HG03097 (cell line): ENCODE measurements at regions not wholly inside any gene's neighbourhood (a gene's known extent, or its start where the extent isn't known, plus 50 kb on each side); places are given as distances from the start of the nearest gene placed in this dataset.

Source experiments
- ATAC-seq: cut with Tn5 transposase; IDR thresholded peaks from one replicate; pipeline ENCODE4 v1.9.1; 2021; ENCODE audit not compliant: unreplicated experiment, low FRiP score

GRCh38 chr2:225158360-225158759 is 116.1 kb upstream of the DOCK10 start:
- no peak for ATAC-seq

DNA sequence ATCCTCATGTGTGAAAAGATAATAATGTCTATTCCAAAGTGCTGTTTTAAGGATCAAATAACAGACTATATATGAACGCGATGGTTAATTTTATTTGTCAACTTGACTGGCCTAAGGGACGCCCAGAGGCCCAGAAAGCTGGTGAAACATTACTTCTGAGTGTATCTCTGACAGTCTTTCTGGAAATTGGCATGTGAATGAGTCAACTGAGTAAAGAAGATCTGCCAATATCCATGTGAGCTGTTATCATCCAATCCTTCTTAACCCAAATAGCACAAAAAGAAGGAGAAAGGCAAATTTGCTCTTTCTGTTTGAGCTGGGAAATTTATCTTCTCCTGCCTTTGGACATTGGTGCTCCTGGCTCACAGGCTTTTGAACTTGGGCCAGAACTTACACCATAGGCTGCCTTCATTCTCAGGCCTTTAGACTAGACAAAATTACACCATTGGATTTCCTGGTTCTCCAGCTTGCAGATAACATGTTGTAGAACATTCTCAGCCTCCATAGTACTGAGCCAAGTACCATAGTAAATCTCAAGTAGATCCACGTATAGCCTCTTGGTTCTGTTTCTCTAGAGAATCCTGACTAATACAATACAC is 114.7 kb upstream of the DOCK10 start:
- no peak for ATAC-seq

DNA sequence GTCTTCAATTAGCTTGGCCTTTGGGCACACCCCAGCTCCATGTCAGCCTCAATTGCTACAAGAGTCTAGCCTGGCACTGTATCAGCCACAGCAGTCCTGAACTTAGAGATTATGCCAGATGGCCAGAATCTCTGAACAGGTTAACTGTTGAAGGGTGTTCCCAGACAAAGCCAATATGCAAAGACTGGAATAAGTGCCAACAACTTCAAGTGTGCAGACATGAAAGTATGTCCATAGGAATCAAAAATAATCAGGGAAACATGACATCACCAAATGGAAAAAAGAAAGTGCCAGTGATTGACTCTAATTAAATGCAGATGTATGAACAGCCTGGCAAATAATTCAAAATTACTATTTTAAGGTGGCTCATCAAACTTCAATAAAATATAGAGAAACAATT is 98.5 kb upstream of the DOCK10 start:
- ATAC-seq, result no peak

DNA sequence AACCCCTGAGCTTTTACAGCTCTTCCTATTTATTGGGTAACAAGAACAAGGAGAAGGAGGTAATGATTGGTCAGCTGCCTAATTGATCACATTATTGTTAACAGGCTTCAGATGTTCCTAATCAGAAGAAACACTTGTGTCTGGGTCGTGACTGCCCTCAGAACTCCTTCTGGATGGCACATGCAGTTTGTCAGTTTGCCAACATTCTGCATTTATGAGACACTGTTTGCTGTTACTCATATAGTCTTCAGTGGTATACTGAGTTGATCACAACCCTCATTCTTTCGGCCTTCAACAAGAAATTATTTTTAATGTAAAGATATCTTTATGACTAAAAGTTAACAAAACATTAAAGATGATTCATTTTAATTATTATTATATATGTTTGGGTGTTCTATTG is 95.7 kb upstream of the DOCK10 start:
- no peak for ATAC-seq

GRCh38 chr2:225136552-225136951 is 94.3 kb upstream of the DOCK10 start:
- ATAC-seq, result no peak

DNA sequence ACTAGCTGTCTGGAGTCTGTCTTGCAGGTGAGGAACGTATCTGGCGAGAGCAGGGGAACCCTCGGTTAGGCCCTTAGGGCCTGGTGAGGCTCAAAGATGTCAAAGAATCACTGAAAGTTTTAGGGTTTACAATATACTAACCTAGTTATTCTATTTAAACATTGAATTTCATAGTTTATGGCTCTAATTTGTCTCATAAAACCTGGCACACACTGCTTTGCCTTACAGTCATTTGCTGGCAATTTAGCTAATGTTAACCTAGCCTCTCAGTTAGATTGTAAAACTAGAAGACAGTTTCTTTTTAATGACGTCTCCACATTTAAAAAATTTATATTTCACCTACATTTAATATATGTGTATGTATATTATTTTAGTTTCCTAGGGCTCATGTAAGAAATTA is 89.6 kb upstream of the DOCK10 start:
- ATAC-seq, result no peak

GRCh38 chr2:225130093-225130492 is 87.8 kb upstream of the DOCK10 start:
- ATAC-seq, result no peak

GRCh38 chr2:225124311-225125017 is 82.2 kb upstream of the DOCK10 start:
- ATAC-seq, result no peak

- ATAC-seq, result no peak
These were observed 80.6 kb upstream of the DOCK10 start for GRCh38 chr2:225122583-225123486.

DNA sequence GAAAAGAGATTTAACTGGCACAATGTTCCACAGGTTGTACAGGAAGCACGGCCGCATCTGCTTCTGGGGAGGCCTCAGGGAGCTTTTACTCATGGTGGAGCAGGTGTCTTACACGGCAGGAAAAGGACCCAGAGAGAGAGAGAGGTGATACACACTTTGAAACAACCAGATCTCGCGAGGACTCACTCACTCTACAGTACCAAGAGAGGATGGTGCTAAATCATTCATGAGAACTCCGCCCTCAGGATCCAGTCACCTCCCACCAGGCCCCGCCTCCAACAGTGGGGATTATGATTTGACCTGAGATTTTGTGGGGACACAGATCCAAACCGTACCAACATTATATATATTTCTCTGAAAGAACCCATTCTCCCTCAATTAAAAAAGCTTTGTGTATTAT is 79.7 kb upstream of the DOCK10 start:
- no peak for ATAC-seq

- no peak for ATAC-seq
These were observed 77.9 kb upstream of the DOCK10 start for GRCh38 chr2:225120186-225120585.

- no peak for ATAC-seq
These were observed 74.9 kb upstream of the DOCK10 start for GRCh38 chr2:225117051-225117716.

DNA sequence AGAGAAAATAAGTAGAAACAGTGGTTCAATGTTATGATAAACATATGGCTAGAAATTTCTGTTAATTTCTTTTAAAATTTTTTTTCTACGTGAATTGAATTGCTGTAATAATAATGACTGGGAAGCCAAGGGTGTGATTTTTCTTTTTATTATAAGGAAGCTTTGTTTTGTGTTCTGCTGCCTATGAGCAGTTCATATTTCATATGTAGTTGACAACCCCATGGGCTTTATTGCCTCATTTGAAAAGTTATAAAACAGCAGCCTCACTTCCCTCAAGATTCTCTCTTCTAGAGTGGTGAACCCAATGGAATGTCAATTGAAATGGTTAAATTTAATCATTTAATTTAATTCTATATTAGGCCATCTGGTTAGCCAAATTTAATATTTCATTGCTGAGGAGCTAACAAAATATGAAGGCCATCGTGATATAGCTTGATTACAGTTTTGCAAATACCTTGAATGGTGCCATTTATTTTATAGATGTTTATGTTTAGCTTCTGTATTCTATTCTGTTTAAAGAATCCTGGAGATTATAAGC is 72.6 kb upstream of the DOCK10 start:
- no peak for ATAC-seq

DNA sequence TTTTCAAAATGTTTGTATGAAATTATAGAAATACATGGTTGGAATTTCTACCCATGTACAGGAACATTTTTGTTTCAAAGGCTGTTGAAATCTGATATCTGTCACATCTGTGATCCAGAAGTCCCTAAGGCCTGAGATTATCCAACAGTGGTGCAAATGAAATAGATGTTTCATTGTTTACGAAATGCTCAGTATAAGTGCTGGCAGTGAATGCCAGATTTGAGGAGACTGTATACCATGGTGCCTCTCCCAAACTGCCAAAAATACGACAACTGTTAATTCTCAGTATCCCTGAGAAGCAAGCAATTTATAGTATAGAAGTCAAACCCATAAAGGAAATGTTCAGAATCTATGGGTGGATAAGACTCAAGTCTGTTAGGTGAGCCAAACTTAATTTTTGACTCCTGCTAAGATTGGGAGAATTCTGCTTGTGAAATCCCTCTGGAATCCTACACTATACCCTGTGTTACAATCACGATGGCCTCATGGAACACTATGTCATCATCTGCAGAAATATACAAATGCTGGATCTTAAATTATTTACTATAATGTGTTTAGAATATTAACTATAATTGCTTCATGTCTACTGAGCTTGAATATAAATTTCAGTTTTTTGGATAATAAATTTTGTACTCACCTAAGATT is 71.2 kb upstream of the DOCK10 start:
- no peak for ATAC-seq

DNA sequence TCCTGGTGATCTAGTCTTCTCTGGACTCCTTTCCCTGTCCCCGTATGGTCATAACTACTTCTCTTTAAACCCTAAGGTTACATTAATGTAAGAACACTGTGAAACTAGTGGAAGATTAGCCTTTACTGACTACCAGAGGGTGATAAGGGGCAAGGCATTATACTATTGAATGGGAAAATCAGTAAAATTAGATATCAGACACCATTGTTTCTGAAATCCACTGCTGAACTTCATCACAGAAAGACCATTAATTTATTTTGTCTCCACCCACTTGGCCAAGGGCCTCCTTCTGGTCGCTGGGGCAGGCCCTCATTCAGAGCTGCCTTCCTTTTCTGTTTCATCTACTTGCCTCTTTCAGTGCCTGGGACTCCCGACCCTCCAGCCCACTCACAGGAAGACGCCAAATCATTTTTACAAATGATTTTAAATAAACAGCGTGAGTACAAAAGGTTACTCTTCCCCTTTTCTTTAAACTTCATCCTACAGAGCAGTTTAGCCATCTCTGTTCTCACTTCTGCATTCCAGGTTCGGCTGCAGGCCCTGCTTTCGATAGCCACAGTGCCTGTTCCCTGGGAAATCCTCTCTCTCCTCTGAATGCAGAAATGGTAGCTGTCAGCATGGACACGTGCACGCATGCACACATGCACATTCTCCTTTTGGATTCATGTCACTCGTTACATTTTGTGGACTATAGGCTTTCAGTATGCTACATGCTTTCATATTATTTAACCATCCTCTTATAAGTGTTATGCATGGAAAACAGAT is 70.3 kb upstream of the DOCK10 start:
- no peak for ATAC-seq

- no peak for ATAC-seq
These were observed 66.5 kb upstream of the DOCK10 start for GRCh38 chr2:225108805-225109204.

- no peak for ATAC-seq
These were observed 62.7 kb upstream of the DOCK10 start for GRCh38 chr2:225104971-225105370.

- ATAC-seq, result no peak
These were observed 62.1 kb upstream of the DOCK10 start for GRCh38 chr2:225104321-225104720.

DNA sequence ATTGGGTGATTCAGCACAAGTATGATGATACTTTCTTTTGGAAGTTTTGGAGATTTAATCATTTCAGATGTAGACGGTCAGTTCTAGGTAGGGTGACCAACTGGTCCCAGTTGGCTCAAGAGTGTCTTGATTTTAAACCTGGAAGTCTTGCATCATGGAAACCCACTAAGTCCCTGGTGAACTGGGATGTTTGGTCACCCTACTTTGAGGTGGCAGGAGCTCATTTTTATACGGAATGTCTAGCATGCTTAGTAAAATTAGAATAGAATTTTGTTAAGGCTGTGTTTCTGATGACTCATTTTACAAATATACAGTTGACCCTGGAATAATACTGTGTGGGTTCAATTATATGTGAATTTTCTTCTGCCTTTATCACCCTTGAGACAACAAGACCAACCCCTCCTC is 61.5 kb upstream of the DOCK10 start:
- no peak for ATAC-seq
